OCI-LY7 (cell line): ENCODE measurements at regions not wholly inside any gene's neighbourhood (a gene's known extent, or its start where the extent isn't known, plus 50 kb on each side); places are given as distances from the start of the nearest gene placed in this dataset.

Source experiments
- BruUV-seq: library from RNA; stranded (reverse); fragments of 400-500 nt; replicated peaks from 2 replicates; lab custom pipeline; 2021; lab: Mats Ljungman, UMichigan
- CTCF ChIA-PET: fragments of 300-600 bp; sonication (Branson Sonifier 250); formaldehyde crosslinking; loops from one replicate; lab custom pipeline; 2022; ENCODE audit warnings: antibody characterized with exemption; ENCODE audit not compliant: unreplicated experiment; lab: Charles Lee
- POLR2A ChIA-PET: fragments of 300-600 bp; sonication (Branson Sonifier 250); formaldehyde crosslinking; loops from one replicate; lab custom pipeline; 2022; ENCODE audit warnings: antibody characterized with exemption; lab: Charles Lee
- DNase-seq: peaks from one replicate; pipeline ENCODE4 v3.0.0-alpha.2; 2015; ENCODE audit warnings: low spot score
- H2AFZ ChIP-seq: fragments of 200-600 bp; sonication (generic), shearing (Covaris generic); 2 replicates; pipeline ENCODE4 v1.6.1; 2014; ENCODE audit warnings: mild to moderate bottlenecking, antibody characterized with exemption, low read length, moderate library complexity
- H3K27ac ChIP-seq: fragments of 200-600 bp; sonication (generic); 2 replicates; pipeline ENCODE4 v1.5.1; 2014; ENCODE audit warnings: mixed run types, low read depth, mild to moderate bottlenecking, moderate library complexity, low read length, inconsistent platforms; ENCODE audit not compliant: poor library complexity, severe bottlenecking
- H3K36me3 ChIP-seq: fragments of 200-600 bp; sonication (generic); 2 replicates; pipeline ENCODE4 v1.6.1; 2014; ENCODE audit warnings: mild to moderate bottlenecking, antibody characterized with exemption, low read length, moderate library complexity, mixed read lengths; ENCODE audit not compliant: insufficient read depth
- H3K4me1 ChIP-seq: fragments of 200-600 bp; sonication (generic); 2 replicates; pipeline ENCODE4 v1.5.1; 2014; ENCODE audit warnings: mild to moderate bottlenecking, low read length; ENCODE audit not compliant: insufficient read depth, poor library complexity, severe bottlenecking
- H3K4me2 ChIP-seq: fragments of 200-600 bp; sonication (generic); 2 replicates; pipeline ENCODE4 v1.6.1; 2014; ENCODE audit warnings: mild to moderate bottlenecking, low read length
- H3K4me3 ChIP-seq: fragments of 200-600 bp; sonication (generic); 2 replicates; pipeline ENCODE4 v1.5.1; 2014; ENCODE audit warnings: mild to moderate bottlenecking, low read depth, low read length; ENCODE audit not compliant: poor library complexity, severe bottlenecking
- H3K79me2 ChIP-seq: fragments of 200-600 bp; sonication (generic); 2 replicates; pipeline ENCODE4 v1.6.1; 2016; ENCODE audit warnings: low read depth, mild to moderate bottlenecking, low read length, moderate library complexity, mixed read lengths; ENCODE audit not compliant: insufficient read depth
- H3K9me2 ChIP-seq: fragments of 200-600 bp; sonication (generic); 2 replicates; pipeline ENCODE4 v1.6.1; 2016; ENCODE audit warnings: mild to moderate bottlenecking, low read length, mixed read lengths; ENCODE audit not compliant: insufficient read depth
- H3K9me3 ChIP-seq: fragments of 200-600 bp; sonication (generic); 2 replicates; pipeline ENCODE4 v1.6.1; 2014; ENCODE audit warnings: mild to moderate bottlenecking, mixed run types, low read length, mixed read lengths
- H4K20me1 ChIP-seq: fragments of 200-600 bp; sonication (generic); 2 replicates; pipeline ENCODE4 v1.6.1; 2014; ENCODE audit warnings: mild to moderate bottlenecking, antibody characterized with exemption, low read length, moderate library complexity, mixed read lengths; ENCODE audit not compliant: insufficient read depth
- CTCF ChIP-seq: fragments of 200-600 bp; sonication (generic); conservative IDR thresholded peaks from 2 replicates; pipeline ENCODE4 v1.5.1; 2014; ENCODE audit warnings: mild to moderate bottlenecking, antibody characterized with exemption, low read length, moderate library complexity, mixed read lengths
- EZH2phosphoT487 ChIP-seq: fragments of 200-600 bp; sonication (generic); IDR thresholded peaks from 2 replicates; pipeline ENCODE4 v1.6.1; 2018; ENCODE audit warnings: low read depth, borderline replicate concordance, mild to moderate bottlenecking, mixed run types, antibody characterized with exemption, low read length, moderate library complexity, mixed read lengths
- intact Hi-C: fragments of 100-400 bp; cut with micrococcal nuclease; formaldehyde crosslinking; loops from one replicate; pipeline ENCODE4 v1.10.0; 2022; ENCODE audit not compliant: unreplicated experiment

DNA sequence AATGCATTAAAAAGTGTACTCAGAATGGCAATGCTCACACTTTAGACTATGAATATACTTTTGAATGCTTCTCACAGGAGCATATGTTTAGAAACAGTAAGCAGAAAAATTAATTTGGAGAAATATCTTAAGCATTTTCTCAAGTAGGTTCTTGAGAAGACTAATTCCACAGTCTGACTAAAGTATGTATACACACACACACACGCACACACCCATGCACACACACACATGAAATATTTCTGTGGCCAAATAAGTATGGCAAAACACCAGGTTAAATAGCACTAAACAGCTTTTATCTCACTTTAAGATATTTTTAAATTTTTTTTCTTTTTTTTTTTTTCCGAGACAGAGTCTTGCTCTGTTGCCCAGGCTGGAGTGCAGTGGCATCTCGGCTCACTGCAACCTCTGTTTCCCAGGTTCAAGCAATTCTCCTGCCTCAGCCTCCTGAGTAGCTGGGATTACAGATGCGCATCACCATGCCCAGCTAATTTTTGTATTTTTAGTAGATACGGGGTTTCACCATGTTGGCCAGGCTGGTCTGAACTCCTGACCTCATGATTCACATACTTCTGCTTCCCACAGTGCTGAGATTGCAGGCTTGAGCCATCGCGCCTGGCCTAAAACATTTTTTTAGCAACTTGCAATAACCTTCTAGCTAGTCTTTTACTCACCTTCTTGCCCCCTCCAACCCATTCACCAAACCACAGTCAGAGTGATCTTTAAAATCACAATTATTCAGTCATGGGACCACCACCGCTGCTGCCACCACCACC lies 67.5 kb upstream of the SCG2 start:
- intact Hi-C loops = loop anchor here (10.0 kb wide), 1 partner anchor 615 kb away; no protein-coding TSS in a partner anchor
- POLR2A ChIA-PET = interaction anchor here (0.6 to 0.7 kb wide), 3 partner anchors 21 to 288 kb away, joined by 3 read pairs; no protein-coding TSS in a partner anchor

GRCh38 chr2:223668302-223668998 lies 66.3 kb upstream of the SCG2 start:
- Histone ChIP-seq H4K20me1 (no peaks in the 10 kb centered on the region), H3K4me3 (no peak overlapping the region), H3K9me2 (no peaks in the 10 kb centered on the region), H3K4me1 (no peaks in the 10 kb centered on the region), H3K27ac (no peak overlapping the region), H3K79me2 (no peaks in the 10 kb centered on the region), H3K4me2 (no peak overlapping the region), H2AFZ (no peak overlapping the region), H3K9me3 (no peaks in the 10 kb centered on the region), H3K36me3 (no peaks in the 10 kb centered on the region)
- no peak for DNase-seq
- TF ChIP-seq EZH2phosphoT487 (no peak), CTCF (no peak)
- BruUV-seq = no TSS peak
- intact Hi-C loops = no loop called here
- ChIA-PET CTCF (no interaction called here), POLR2A (interaction anchor here (0.5 kb wide), 1 partner anchor 69 kb away, joined by 5 read pairs; no protein-coding TSS in a partner anchor)

More for the DNA sequence above, 67.5 kb upstream of the SCG2 start:
- Histone ChIP-seq H3K4me1 (no peaks in the 10 kb centered on the region), H3K9me3 (no peaks in the 10 kb centered on the region), H3K9me2 (no peaks in the 10 kb centered on the region), H3K4me3 (no peak overlapping the region), H3K27ac (no peak overlapping the region), H2AFZ (no peak overlapping the region), H3K79me2 (no peaks in the 10 kb centered on the region), H4K20me1 (no peaks in the 10 kb centered on the region), H3K4me2 (no peak overlapping the region), H3K36me3 (no peaks in the 10 kb centered on the region)
- no peak for DNase-seq
- TF ChIP-seq EZH2phosphoT487 = no peak
- TF ChIP-seq CTCF = no peak
- CTCF ChIA-PET = no interaction called here
- no TSS peak for BruUV-seq
